GM18951 (cell line): ENCODE measurements at regions not wholly inside any gene's neighbourhood (a gene's known extent, or its start where the extent isn't known, plus 50 kb on each side); places are given as distances from the start of the nearest gene placed in this dataset.

ENCODE experiments used
- POLR2A ChIP-seq: IDR thresholded peaks from 4 replicates; pipeline ENCODE4 v1.6.1; 2011; ENCODE audit warnings: mild to moderate bottlenecking; ENCODE audit not compliant: insufficient read length, insufficient read depth; ENCODE audit errors: extremely low read depth
- in situ Hi-C: fragments of 300-500 bp; cut with MboI; formaldehyde crosslinking; loops from one replicate; pipeline ENCODE4 v1.12.0; 2022; ENCODE audit warnings: low sequenced_read_pairs, mixed read lengths, inconsistent platforms; ENCODE audit not compliant: unreplicated experiment

DNA sequence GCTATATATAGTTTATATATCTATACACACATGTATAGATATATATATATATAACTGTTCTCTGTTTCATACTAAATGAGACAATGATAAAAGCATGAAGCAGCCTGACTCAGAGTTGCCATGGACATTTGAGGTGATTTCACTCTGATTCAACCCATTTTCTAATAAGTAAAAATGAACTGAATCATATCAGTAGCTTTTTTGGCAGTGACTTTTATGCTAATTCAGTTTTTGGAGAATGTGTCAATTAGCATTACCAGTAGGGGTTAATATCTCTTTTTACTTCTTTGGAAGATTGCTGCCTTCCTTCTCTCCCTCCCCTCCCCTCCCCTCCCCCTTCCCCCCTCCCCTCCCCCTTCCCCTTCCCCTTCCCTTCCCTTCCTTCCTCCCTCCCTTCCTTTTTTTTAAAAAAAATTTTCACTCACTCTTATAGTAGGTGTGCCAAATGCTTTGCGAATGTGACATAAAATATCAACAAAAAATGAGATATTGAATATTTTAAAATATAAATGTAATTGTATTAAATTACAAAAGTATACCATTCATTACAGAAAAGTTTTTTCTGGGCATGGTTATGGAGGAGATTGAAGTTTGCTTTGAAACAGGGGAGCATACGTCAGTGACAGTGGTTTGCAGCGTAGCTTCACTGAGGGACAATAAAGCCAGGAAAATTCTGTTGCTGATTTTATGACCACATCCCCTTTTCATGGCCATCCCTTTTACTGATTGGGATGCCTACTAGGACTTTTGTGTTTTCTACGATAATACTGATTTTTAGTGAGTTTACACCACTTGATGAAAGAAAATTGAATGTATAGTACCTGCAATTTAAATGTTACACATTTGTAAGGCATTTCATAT is 64.0 kb upstream of the KLF6 start:
- in situ Hi-C loops = no loop called here
- TF ChIP-seq POLR2A = no peak

GRCh38 chr10:3848005-3848774 is 63.2 kb upstream of the KLF6 start:
- no peak for TF ChIP-seq POLR2A
- in situ Hi-C loops = no loop called here

GRCh38 chr10:3846736-3847135 is 61.7 kb upstream of the KLF6 start:
- in situ Hi-C loops = no loop called here
- TF ChIP-seq POLR2A = no peak

- TF ChIP-seq POLR2A = no peak
Observed at GRCh38 chr10:3844491-3845025, 59.5 kb upstream of the KLF6 start.

DNA sequence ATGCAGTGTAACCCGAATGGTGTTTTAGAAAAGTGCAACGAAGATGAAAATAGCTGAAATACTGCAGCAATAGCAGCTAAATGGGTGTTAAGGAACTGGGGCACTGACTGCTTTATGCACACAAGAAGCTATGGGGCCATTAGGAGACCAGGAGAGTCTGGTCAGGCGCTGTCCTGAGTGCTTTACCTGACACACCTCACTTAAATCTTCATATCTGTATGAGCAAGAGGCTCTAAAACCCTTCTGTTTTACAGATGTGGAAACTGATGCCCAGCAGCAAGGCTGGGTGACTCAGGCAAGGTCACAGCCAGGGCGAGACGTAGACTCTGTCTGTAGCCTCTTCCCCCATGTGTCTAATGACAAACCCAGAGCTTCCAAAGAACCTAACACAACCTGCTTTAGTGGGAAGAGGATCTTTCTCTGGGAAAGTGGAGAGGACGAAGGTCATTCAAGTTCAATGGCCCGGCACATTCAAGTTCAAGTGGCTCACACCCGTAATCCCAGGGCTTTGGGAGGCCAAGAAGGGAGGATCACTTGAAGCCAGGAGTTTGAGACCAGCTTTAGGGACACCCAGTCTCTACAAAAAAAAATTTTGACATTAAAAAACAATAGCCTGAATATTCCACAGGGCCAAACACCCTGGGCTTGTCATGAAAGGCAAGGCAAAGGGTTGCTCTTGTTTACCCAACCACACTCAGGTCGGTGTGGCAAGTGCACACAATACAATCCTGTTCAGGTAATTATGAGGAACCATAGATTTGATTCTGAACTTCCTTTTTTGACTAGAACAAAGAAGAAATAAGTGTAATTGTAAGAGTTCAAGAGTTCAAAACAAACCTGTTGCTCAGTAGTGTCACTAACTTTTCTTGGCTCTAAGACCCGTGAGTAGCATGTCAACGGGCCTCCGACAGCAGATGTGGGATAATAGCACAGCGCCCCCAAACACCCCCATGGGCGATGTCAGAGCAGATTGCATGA is 53.7 kb upstream of the KLF6 start:
- no peak for TF ChIP-seq POLR2A
- in situ Hi-C loops = no loop called here

More at GRCh38 chr10:3844491-3845025, 59.5 kb upstream of the KLF6 start:
- in situ Hi-C loops = no loop called here

DNA sequence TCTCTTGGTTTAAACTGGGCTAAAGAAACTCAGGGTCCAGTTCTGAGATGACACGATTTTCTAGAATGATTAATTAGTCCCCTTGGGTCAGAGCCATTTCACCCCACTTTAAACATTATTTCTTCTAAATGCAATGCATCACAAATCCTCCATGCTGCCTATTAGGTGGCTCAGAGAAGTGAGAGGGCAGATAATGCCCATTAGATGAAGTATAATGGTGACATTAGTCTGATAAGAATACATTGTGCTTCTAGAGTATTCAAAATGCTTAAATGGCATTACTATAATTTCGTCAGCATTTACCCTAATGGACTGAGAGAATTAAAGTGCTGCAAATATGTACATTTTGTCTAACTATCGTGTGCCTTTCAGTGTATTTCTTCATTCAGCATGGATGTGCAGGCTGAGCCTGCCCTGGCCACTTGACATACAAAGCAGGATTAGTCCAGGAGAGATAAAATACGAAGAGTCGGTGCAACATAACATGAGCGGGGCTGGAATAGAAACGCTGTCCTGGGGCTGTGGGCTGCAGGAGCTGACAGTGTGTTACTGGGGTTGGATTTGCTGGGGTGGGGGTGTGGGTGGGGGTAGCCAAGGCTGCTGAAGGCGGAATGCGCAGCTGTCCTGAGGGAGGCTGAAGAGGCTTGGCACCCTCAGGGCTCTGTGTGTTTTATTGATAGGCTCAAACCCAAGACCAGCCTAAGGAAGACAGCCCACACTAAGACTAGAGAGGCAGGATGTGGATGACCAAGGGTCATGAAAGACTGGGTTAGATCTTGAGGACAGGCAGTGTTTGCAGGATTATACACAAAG is 52.8 kb upstream of the KLF6 start:
- in situ Hi-C loops = no loop called here

GRCh38 chr10:3836222-3836820 is 51.3 kb upstream of the KLF6 start:
- in situ Hi-C loops = no loop called here
- no peak for TF ChIP-seq POLR2A

More for the DNA sequence above, 52.8 kb upstream of the KLF6 start:
- TF ChIP-seq POLR2A = no peak

DNA sequence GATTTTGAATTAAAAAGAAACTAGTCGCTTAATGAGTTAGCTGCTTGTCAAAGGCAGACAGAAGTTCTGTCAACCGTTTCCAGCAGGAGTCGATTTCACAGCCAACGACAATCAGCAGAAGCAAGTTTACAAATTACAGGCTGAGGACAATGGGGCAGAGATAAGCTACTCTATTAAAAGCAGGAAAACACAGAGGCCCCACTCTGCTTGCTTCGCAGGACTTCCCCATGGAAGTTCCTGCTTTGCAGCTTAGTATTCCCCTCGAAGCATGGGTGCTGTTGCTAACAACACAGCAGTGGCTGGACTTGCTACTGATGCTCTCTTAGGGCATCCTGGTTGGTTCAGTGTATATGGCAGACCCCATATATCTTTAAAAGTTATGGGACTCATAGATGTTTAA is 50.8 kb upstream of the KLF6 start:
- TF ChIP-seq POLR2A = no peak
- in situ Hi-C loops = no loop called here

GRCh38 chr10:3834947-3835346 is 49.9 kb upstream of the KLF6 start:
- no peak for TF ChIP-seq POLR2A
- in situ Hi-C loops = no loop called here
